NCI-H524 (cell line): ENCODE measurements at regions not wholly inside any gene's neighbourhood (a gene's known extent, or its start where the extent isn't known, plus 50 kb on each side); places are given as distances from the start of the nearest gene placed in this dataset.
"Not testable (repeated sequence)": the region's sequence is repeated elsewhere in the genome, so short reads cannot be mapped to it uniquely, and the experiment has no call there.

Experiments
- DNase-seq, 2 experiments: peaks; one replicate each; lab custom pipeline; 2025; lab: John Stamatoyannopoulos, UW

- DNase-seq = no peak
These were observed 510.2 kb upstream of the KLF6 start for GRCh38 chr10:4294996-4295792.

- DNase-seq = no peak
These were observed 509.3 kb upstream of the KLF6 start for GRCh38 chr10:4294271-4294670.

- no peak for DNase-seq
These were observed 507.0 kb upstream of the KLF6 start for GRCh38 chr10:4291990-4292389.

GRCh38 chr10:4285121-4285520, 500.1 kb upstream of the KLF6 start:
- DNase-seq = no peak

- no peak for DNase-seq
These were observed 499.0 kb upstream of the KLF6 start for GRCh38 chr10:4283846-4284610.

- no peak for DNase-seq
These were observed 497.5 kb upstream of the KLF6 start for GRCh38 chr10:4282496-4282895.

GRCh38 chr10:4281190-4281825, 496.3 kb upstream of the KLF6 start:
- no peak for DNase-seq

- DNase-seq = no peak
These were observed 495.6 kb upstream of the KLF6 start for GRCh38 chr10:4280461-4281189.

GRCh38 chr10:4279655-4280054, 494.6 kb upstream of the KLF6 start:
- DNase-seq = no peak

GRCh38 chr10:4278186-4278585, 493.2 kb upstream of the KLF6 start:
- DNase-seq = peak in 1 of 2 experiments; percentile 13

GRCh38 chr10:4276151-4276550, 491.1 kb upstream of the KLF6 start:
- DNase-seq = no peak

- DNase-seq = not testable (repeated sequence)
These were observed 489.7 kb upstream of the KLF6 start for GRCh38 chr10:4274671-4275070.

GRCh38 chr10:4271193-4271592, 486.2 kb upstream of the KLF6 start:
- DNase-seq = no peak

GRCh38 chr10:4270116-4270515, 485.1 kb upstream of the KLF6 start:
- no peak for DNase-seq

- DNase-seq = not testable (repeated sequence)
These were observed 483.5 kb upstream of the KLF6 start for GRCh38 chr10:4268490-4268889.

- no peak for DNase-seq
These were observed 482.2 kb upstream of the KLF6 start for GRCh38 chr10:4267086-4267773.

GRCh38 chr10:4266416-4267085, 481.5 kb upstream of the KLF6 start:
- no peak for DNase-seq

- DNase-seq = no peak
These were observed 481.0 kb upstream of the KLF6 start for GRCh38 chr10:4265964-4266363.

- DNase-seq = no peak
These were observed 479.3 kb upstream of the KLF6 start for GRCh38 chr10:4264209-4264865.

- DNase-seq = no peak
These were observed 478.6 kb upstream of the KLF6 start for GRCh38 chr10:4263601-4263921.
